ENCODE measurements at regions not wholly inside any gene's neighbourhood (a gene's known extent, or its start where the extent isn't known, plus 50 kb on each side); places are given as distances from the start of the nearest gene placed in this dataset.

GRCh38 chr18:78240101-78240500 lies 739.5 kb upstream of the SALL3 start:
- FAIRE-seq, result no peak
- DNase-seq (ENCODE audit: insufficient read length), result no peak
- no peak for TF ChIP-seq POLR2AphosphoS5 (IDR thresholded peaks at IDR 0.05; ENCODE audit: low read depth, low read length)
- no peak for TF ChIP-seq TAF1 (IDR thresholded peaks at IDR 0.05; ENCODE audit: borderline replicate concordance, low read depth, low read length)
- TF ChIP-seq POLR2A (IDR thresholded peaks at IDR 0.05; ENCODE audit: low read depth, low read length), result no peak

- TF ChIP-seq POLR2A (IDR thresholded peaks at IDR 0.05; ENCODE audit: low read depth, low read length) (no peak), TAF1 (IDR thresholded peaks at IDR 0.05; ENCODE audit: borderline replicate concordance, low read depth, low read length) (no peak), POLR2AphosphoS5 (IDR thresholded peaks at IDR 0.05; ENCODE audit: low read depth, low read length) (no peak)
- FAIRE-seq, result no peak
- DNase-seq (ENCODE audit: insufficient read length), result no peak
Observed at GRCh38 chr18:78240627-78241252, 738.9 kb upstream of the SALL3 start.

GRCh38 chr18:78241535-78242253 lies 737.9 kb upstream of the SALL3 start:
- TF ChIP-seq TAF1 (IDR thresholded peaks at IDR 0.05; ENCODE audit: borderline replicate concordance, low read depth, low read length) (no peak), POLR2AphosphoS5 (IDR thresholded peaks at IDR 0.05; ENCODE audit: low read depth, low read length) (no peak), POLR2A (IDR thresholded peaks at IDR 0.05; ENCODE audit: low read depth, low read length) (no peak)
- FAIRE-seq (no peak), DNase-seq (ENCODE audit: insufficient read length) (no peak)

- DNase-seq (ENCODE audit: insufficient read length), result no peak
- FAIRE-seq, result no peak
- TF ChIP-seq POLR2A (IDR thresholded peaks at IDR 0.05; ENCODE audit: low read depth, low read length), result no peak
- no peak for TF ChIP-seq POLR2AphosphoS5 (IDR thresholded peaks at IDR 0.05; ENCODE audit: low read depth, low read length)
- no peak for TF ChIP-seq TAF1 (IDR thresholded peaks at IDR 0.05; ENCODE audit: borderline replicate concordance, low read depth, low read length)
Observed at GRCh38 chr18:78242254-78242643, 737.4 kb upstream of the SALL3 start.

- DNase-seq (ENCODE audit: insufficient read length) (no peak), FAIRE-seq (no peak)
- no peak for TF ChIP-seq POLR2A (IDR thresholded peaks at IDR 0.05; ENCODE audit: low read depth, low read length)
- no peak for TF ChIP-seq POLR2AphosphoS5 (IDR thresholded peaks at IDR 0.05; ENCODE audit: low read depth, low read length)
- no peak for TF ChIP-seq TAF1 (IDR thresholded peaks at IDR 0.05; ENCODE audit: borderline replicate concordance, low read depth, low read length)
Observed at GRCh38 chr18:78242806-78243205, 736.8 kb upstream of the SALL3 start.

GRCh38 chr18:78244779-78245178 lies 734.8 kb upstream of the SALL3 start:
- no peak for FAIRE-seq
- DNase-seq (ENCODE audit: insufficient read length), result no peak
- TF ChIP-seq POLR2A (IDR thresholded peaks at IDR 0.05; ENCODE audit: low read depth, low read length), result no peak
- no peak for TF ChIP-seq POLR2AphosphoS5 (IDR thresholded peaks at IDR 0.05; ENCODE audit: low read depth, low read length)
- no peak for TF ChIP-seq TAF1 (IDR thresholded peaks at IDR 0.05; ENCODE audit: borderline replicate concordance, low read depth, low read length)

GRCh38 chr18:78245451-78245850 lies 734.2 kb upstream of the SALL3 start:
- no peak for TF ChIP-seq POLR2AphosphoS5 (IDR thresholded peaks at IDR 0.05; ENCODE audit: low read depth, low read length)
- no peak for TF ChIP-seq TAF1 (IDR thresholded peaks at IDR 0.05; ENCODE audit: borderline replicate concordance, low read depth, low read length)
- no peak for TF ChIP-seq POLR2A (IDR thresholded peaks at IDR 0.05; ENCODE audit: low read depth, low read length)
- DNase-seq (ENCODE audit: insufficient read length) (no peak), FAIRE-seq (no peak)

GRCh38 chr18:78246050-78246449 lies 733.6 kb upstream of the SALL3 start:
- FAIRE-seq (no peak), DNase-seq (ENCODE audit: insufficient read length) (no peak)
- no peak for TF ChIP-seq POLR2AphosphoS5 (IDR thresholded peaks at IDR 0.05; ENCODE audit: low read depth, low read length)
- TF ChIP-seq TAF1 (IDR thresholded peaks at IDR 0.05; ENCODE audit: borderline replicate concordance, low read depth, low read length), result no peak
- no peak for TF ChIP-seq POLR2A (IDR thresholded peaks at IDR 0.05; ENCODE audit: low read depth, low read length)

GRCh38 chr18:78246588-78246987 lies 733.0 kb upstream of the SALL3 start:
- FAIRE-seq (no peak), DNase-seq (ENCODE audit: insufficient read length) (no peak)
- TF ChIP-seq POLR2A (IDR thresholded peaks at IDR 0.05; ENCODE audit: low read depth, low read length) (no peak), POLR2AphosphoS5 (IDR thresholded peaks at IDR 0.05; ENCODE audit: low read depth, low read length) (no peak), TAF1 (IDR thresholded peaks at IDR 0.05; ENCODE audit: borderline replicate concordance, low read depth, low read length) (no peak)

GRCh38 chr18:78247615-78248289 lies 731.9 kb upstream of the SALL3 start:
- FAIRE-seq (no peak), DNase-seq (ENCODE audit: insufficient read length) (no peak)
- no peak for TF ChIP-seq TAF1 (IDR thresholded peaks at IDR 0.05; ENCODE audit: borderline replicate concordance, low read depth, low read length)
- no peak for TF ChIP-seq POLR2AphosphoS5 (IDR thresholded peaks at IDR 0.05; ENCODE audit: low read depth, low read length)
- no peak for TF ChIP-seq POLR2A (IDR thresholded peaks at IDR 0.05; ENCODE audit: low read depth, low read length)

GRCh38 chr18:78255013-78255412 lies 724.6 kb upstream of the SALL3 start:
- no peak for FAIRE-seq
- DNase-seq (ENCODE audit: insufficient read length), result no peak
- TF ChIP-seq POLR2AphosphoS5 (IDR thresholded peaks at IDR 0.05; ENCODE audit: low read depth, low read length) (no peak), POLR2A (IDR thresholded peaks at IDR 0.05; ENCODE audit: low read depth, low read length) (no peak), TAF1 (IDR thresholded peaks at IDR 0.05; ENCODE audit: borderline replicate concordance, low read depth, low read length) (no peak)

All from GM12892 (cell line).